Keratinocyte (primary cell): ENCODE measurements at regions not wholly inside any gene's neighbourhood (a gene's known extent, or its start where the extent isn't known, plus 50 kb on each side); places are given as distances from the start of the nearest gene placed in this dataset.

Source experiments
- CTCF ChIP-seq, 3 experiments: IDR thresholded peaks in 1 of 3; conservative IDR thresholded peaks in 1 of 3; optimal IDR thresholded peaks in 1 of 3; 2 replicates in 2 of 3; 3 replicates in 1 of 3; pipeline versions ENCODE3 to v1.5.1; 2011; ENCODE audit warnings: low read length in 3 of 3, mild to moderate bottlenecking in 3 of 3, moderate library complexity in 2 of 3, control low read depth in 1 of 3, inconsistent platforms in 1 of 3; ENCODE audit not compliant: insufficient read depth in 2 of 3; ENCODE audit errors: extremely low read depth in 1 of 3
- EZH2 ChIP-seq: IDR thresholded peaks from one replicate; pipeline ENCODE4 v1.6.1; 2012; ENCODE audit warnings: inconsistent platforms, mild to moderate bottlenecking, low read length, moderate library complexity

DNA sequence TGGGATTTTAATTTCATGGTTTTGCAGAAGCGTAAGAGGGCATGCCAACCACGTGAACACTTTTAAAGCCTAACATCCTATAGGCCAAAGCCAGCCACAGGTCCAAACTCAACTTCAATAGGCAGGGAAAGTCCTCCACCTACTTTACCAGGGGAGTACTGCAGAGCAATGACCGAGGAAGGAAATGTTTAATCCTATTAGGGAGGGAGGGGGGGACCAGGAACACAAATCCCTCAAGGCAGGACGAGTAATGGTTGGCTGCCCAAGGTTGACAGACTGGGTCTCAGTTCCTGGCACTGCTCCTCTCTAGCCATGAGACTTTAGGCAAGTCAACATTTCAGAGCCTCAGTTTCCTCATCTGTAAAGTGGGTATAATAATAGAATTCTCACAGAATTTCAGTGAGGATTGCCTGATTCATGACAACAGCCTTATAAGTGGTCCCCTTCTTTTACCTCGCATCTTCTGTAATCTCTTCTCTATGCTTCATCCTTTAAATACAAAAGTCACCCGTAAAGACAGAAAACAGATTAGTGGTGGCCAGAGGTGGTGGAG is 315.8 kb downstream of the HAPSTR1 start:
- TF ChIP-seq CTCF (optimal IDR thresholded peaks at IDR 0.05 in 1 of 3, IDR thresholded peaks at IDR 0.05 in 1 of 3, conservative IDR thresholded peaks at IDR 0.05 in 1 of 3; ENCODE audit: extremely low read depth in 1 of 3, insufficient read depth in 2 of 3, low read length in 3 of 3) (no peak), EZH2 (no peak)
